ENCODE measurements at regions not wholly inside any gene's neighbourhood (a gene's known extent, or its start where the extent isn't known, plus 50 kb on each side); places are given as distances from the start of the nearest gene placed in this dataset.

DNA sequence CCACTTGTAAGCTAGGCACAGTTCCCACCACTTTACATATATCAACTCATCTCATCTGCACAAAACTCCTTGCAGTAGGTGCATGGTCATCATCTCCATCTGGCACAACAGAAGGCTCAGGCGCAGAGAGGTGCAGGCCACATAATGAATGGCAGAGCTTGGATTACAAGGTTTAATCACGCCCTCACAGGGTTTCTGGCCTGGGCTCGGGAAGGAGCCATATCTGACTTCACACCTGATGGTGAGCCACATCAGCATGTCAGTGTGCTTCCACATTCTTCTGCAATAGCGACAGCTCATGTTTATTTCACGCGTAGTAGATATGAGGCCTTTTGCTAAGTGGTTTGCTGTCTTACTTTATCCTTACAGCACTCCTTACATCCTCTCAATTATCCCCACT lies 650.2 kb downstream of the INHBA start:
- 0 out of 3 replicates have a peak, but pooled peaks cover 3% of the 10 kb centered on the region for H3K9me3 ChIP-seq
- ATAC-seq (no peak), FAIRE-seq (no peak), DNase-seq (ENCODE audit: low read depth in 1 of 2, low spot score in 1 of 2) (no peak)
- POLR2A ChIA-PET: no interaction called here
- no peak for TF ChIP-seq RARB (CRISPR knock-in tag; IDR thresholded peaks at IDR 0.05)
- TF ChIP-seq EHF (CRISPR knock-in tag; IDR thresholded peaks at IDR 0.05): no peak
- no peak for TF ChIP-seq TFCP2L1 (CRISPR knock-in tag; IDR thresholded peaks at IDR 0.05)
- TF ChIP-seq HOXB5 (CRISPR knock-in tag; IDR thresholded peaks at IDR 0.05): no peak
- TF ChIP-seq CHD4 (IDR thresholded peaks at IDR 0.05; ENCODE audit: borderline replicate concordance): no peak
- no peak for TF ChIP-seq CBX2 (IDR thresholded peaks at IDR 0.05; ENCODE audit: borderline replicate concordance, low read depth)
- TF ChIP-seq ZSCAN20 (CRISPR knock-in tag; IDR thresholded peaks at IDR 0.05): no peak
- TF ChIP-seq, protein P1, sequence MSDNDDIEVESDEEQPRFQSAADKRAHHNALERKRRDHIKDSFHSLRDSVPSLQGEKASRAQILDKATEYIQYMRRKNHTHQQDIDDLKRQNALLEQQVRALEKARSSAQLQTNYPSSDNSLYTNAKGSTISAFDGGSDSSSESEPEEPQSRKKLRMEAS (IDR thresholded peaks at IDR 0.05): no peak
- no peak for TF ChIP-seq EP300 (IDR thresholded peaks at IDR 0.05)
- no peak for TF ChIP-seq TP53 (CRISPR knock-in tag; IDR thresholded peaks at IDR 0.05)
- TF ChIP-seq ZFP36 (IDR thresholded peaks at IDR 0.05; ENCODE audit: borderline replicate concordance, partially characterized antibody): no peak
- TF ChIP-seq PHF8 (IDR thresholded peaks at IDR 0.05; ENCODE audit: borderline replicate concordance, low read depth): no peak
- TF ChIP-seq MAFK (IDR thresholded peaks at IDR 0.05; ENCODE audit: partially characterized antibody): no peak
- WGBS (ENCODE audit: missing lambda C conversion rate): 28% methylated on average over 6 of the region's 6 CpGs
- no peak overlapping the region for H3K27ac ChIP-seq
- no peaks in the 10 kb centered on the region for H3K4me1 ChIP-seq
- CTCF ChIA-PET: interaction anchor here (1.8 kb wide), 1 partner anchor 652 kb away, joined by 5 read pairs; no protein-coding TSS in a partner anchor
- no peak overlapping the region for H3K4me2 ChIP-seq
- no peak overlapping the region for H3K4me3 ChIP-seq

DNA sequence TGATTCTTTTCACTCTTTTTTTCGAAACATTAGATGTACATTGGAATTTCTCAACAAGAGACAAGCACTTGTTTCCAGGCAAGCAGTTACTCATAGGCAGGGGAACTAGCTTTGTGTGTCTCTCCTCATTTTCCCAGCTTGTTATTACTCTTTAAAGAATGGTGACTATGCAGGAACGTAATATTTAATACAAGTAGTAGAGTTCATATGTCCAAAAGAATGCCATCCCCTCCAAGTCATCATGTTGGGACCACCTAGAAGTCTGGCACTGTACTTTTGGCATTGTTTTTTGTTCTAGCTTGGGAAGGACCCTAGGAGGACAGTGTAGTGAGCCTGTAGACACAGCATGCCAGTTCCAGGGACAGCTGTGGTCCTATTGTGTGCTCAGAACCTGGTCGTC lies 650.7 kb downstream of the INHBA start:
- POLR2A ChIA-PET: no interaction called here
- TF ChIP-seq MYC (IDR thresholded peaks at IDR 0.05; ENCODE audit: borderline replicate concordance, low read length) (no peak), RCOR1 (IDR thresholded peaks at IDR 0.05; ENCODE audit: low read depth, low read length) (no peak), ESRRA (IDR thresholded peaks at IDR 0.05; ENCODE audit: borderline replicate concordance, low read length) (no peak), RAD21 (conservative IDR thresholded peaks at IDR 0.05 in 1 of 2, IDR thresholded peaks at IDR 0.05 in 1 of 2) (no peak), JUN (IDR thresholded peaks at IDR 0.05) (no peak), RFX5 (IDR thresholded peaks at IDR 0.05) (no peak), KDM5A (IDR thresholded peaks at IDR 0.05) (no peak), MAFK (IDR thresholded peaks at IDR 0.05; ENCODE audit: partially characterized antibody) (no peak), FOSB (CRISPR knock-in tag; IDR thresholded peaks at IDR 0.05) (no peak), CBX8 (IDR thresholded peaks at IDR 0.05) (no peak), SREBF2 (IDR thresholded peaks at IDR 0.05) (no peak), TP53 (CRISPR knock-in tag; IDR thresholded peaks at IDR 0.05) (no peak), EHMT2 (IDR thresholded peaks at IDR 0.05; ENCODE audit: low read depth) (no peak), EP300 (IDR thresholded peaks at IDR 0.05) (no peak), ZC3H11A (IDR thresholded peaks at IDR 0.05) (no peak)
- TF ChIP-seq, protein P1 (IDR thresholded peaks at IDR 0.05): no peak
- TF ChIP-seq, protein P2, sequence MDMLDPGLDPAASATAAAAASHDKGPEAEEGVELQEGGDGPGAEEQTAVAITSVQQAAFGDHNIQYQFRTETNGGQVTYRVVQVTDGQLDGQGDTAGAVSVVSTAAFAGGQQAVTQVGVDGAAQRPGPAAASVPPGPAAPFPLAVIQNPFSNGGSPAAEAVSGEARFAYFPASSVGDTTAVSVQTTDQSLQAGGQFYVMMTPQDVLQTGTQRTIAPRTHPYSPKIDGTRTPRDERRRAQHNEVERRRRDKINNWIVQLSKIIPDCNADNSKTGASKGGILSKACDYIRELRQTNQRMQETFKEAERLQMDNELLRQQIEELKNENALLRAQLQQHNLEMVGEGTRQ (IDR thresholded peaks at IDR 0.05): no peak
- TF ChIP-seq, protein P3, sequence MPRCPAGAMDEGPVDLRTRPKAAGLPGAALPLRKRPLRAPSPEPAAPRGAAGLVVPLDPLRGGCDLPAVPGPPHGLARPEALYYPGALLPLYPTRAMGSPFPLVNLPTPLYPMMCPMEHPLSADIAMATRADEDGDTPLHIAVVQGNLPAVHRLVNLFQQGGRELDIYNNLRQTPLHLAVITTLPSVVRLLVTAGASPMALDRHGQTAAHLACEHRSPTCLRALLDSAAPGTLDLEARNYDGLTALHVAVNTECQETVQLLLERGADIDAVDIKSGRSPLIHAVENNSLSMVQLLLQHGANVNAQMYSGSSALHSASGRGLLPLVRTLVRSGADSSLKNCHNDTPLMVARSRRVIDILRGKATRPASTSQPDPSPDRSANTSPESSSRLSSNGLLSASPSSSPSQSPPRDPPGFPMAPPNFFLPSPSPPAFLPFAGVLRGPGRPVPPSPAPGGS (IDR thresholded peaks at IDR 0.05): no peak
- Histone ChIP-seq H3K4me3 (no peak overlapping the region), H3K4me2 (no peak overlapping the region), H3K4me1 (no peaks in the 10 kb centered on the region), H3K27ac (no peak overlapping the region), H3K9me3 (0 out of 3 replicates have a peak, but pooled peaks cover under 1% of the 10 kb centered on the region)
- ATAC-seq: no peak
- DNase-seq (ENCODE audit: low read depth in 1 of 2, low spot score in 1 of 2): no peak
- WGBS (ENCODE audit: missing lambda C conversion rate): 3% methylated on average over 3 of the region's 3 CpGs
- no peak for FAIRE-seq
- CTCF ChIA-PET: interaction anchor here (1.2 to 1.8 kb wide), 2 partner anchors 23 to 653 kb away, joined by 3 to 5 read pairs; no protein-coding TSS in a partner anchor

Data from A549 (cell line).